KMS-11 (cell line): ENCODE measurements at regions not wholly inside any gene's neighbourhood (a gene's known extent, or its start where the extent isn't known, plus 50 kb on each side); places are given as distances from the start of the nearest gene placed in this dataset.

Experiments
- H2AFZ ChIP-seq: fragments of 200-600 bp; sonication (generic); 2 replicates; pipeline ENCODE4 v1.6.1; 2016; ENCODE audit warnings: antibody characterized with exemption, mixed run types, low read depth
- H3K27ac ChIP-seq: fragments of 200-600 bp; sonication (generic); 2 replicates; pipeline ENCODE4 v1.6.1; 2016; ENCODE audit warnings: mild to moderate bottlenecking, mixed run types
- H3K27me3 ChIP-seq: fragments of 200-600 bp; sonication (generic); 2 replicates; pipeline ENCODE4 v1.6.1; 2017; ENCODE audit warnings: mild to moderate bottlenecking, low read depth, mixed run types, moderate library complexity; ENCODE audit not compliant: insufficient read depth
- H3K36me3 ChIP-seq: fragments of 200-600 bp; sonication (generic); 2 replicates; pipeline ENCODE4 v1.6.1; 2017; ENCODE audit warnings: mild to moderate bottlenecking, mixed run types; ENCODE audit not compliant: insufficient read depth
- H3K4me1 ChIP-seq: fragments of 200-600 bp; sonication (generic); 2 replicates; pipeline ENCODE4 v1.6.1; 2016; ENCODE audit warnings: mild to moderate bottlenecking, low read depth, mixed run types; ENCODE audit not compliant: poor library complexity, severe bottlenecking
- H3K4me2 ChIP-seq: fragments of 200-600 bp; sonication (generic); 2 replicates; pipeline ENCODE4 v1.7.0; 2016; ENCODE audit warnings: mild to moderate bottlenecking, mixed run types
- H3K4me3 ChIP-seq: fragments of 200-600 bp; sonication (generic); IDR thresholded peaks from 2 replicates; pipeline ENCODE4 v1.6.1; 2017; ENCODE audit warnings: low read depth, low read length, mixed read lengths; ENCODE audit not compliant: insufficient read depth
- H3K79me2 ChIP-seq: fragments of 200-600 bp; sonication (generic); 2 replicates; pipeline ENCODE4 v1.6.1; 2016; ENCODE audit warnings: low read depth, mixed run types; ENCODE audit not compliant: insufficient read depth
- H3K9ac ChIP-seq: fragments of 200-600 bp; sonication (generic); 2 replicates; pipeline ENCODE4 v1.6.1; 2016; ENCODE audit warnings: mild to moderate bottlenecking, mixed run types
- H4K20me1 ChIP-seq: fragments of 200-600 bp; sonication (generic); 2 replicates; pipeline ENCODE4 v1.6.1; 2016; ENCODE audit warnings: mild to moderate bottlenecking, mixed run types; ENCODE audit not compliant: insufficient read depth
- CTCF ChIP-seq: fragments of 200-600 bp; sonication (generic); conservative IDR thresholded peaks from 2 replicates; pipeline ENCODE4 v1.6.1; 2017; ENCODE audit warnings: low read depth, mild to moderate bottlenecking, antibody characterized with exemption, low read length, moderate library complexity, mixed read lengths

DNA sequence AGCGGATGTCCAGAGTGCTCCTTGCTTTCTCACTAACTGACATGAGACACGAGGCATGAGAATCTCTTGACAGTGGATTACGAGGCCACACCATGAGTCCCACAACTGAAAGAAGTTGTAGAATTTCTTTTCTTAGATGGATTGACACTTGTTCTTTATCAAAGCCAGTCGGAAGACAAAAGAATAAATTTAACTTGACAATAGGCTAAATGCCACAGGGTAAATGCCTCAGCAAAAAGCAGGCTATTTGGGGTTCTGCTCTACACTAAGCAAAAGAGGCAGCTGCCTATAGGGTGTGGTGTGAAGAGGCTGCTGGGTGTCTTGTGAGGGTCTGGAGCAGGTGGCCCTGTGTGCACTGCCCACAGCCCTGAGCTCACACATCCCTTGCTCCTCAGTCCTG, 135.1 kb upstream of the SEMA6D start:
- no peak overlapping the region for H2AFZ ChIP-seq

GRCh38 chr15:47584316-47584715, 133.0 kb upstream of the SEMA6D start:
- no peak overlapping the region for H3K4me2 ChIP-seq
- no peak overlapping the region for H2AFZ ChIP-seq
- H3K4me3 ChIP-seq: no peak overlapping the region
- no peaks in the 10 kb centered on the region for H3K4me1 ChIP-seq
- no peak overlapping the region for H3K9ac ChIP-seq
- no peaks in the 10 kb centered on the region for H3K27me3 ChIP-seq
- no peaks in the 10 kb centered on the region for H4K20me1 ChIP-seq
- H3K27ac ChIP-seq: no peak overlapping the region
- no peaks in the 10 kb centered on the region for H3K36me3 ChIP-seq
- no peak for TF ChIP-seq CTCF
- no peaks in the 10 kb centered on the region for H3K79me2 ChIP-seq

More for the DNA sequence above, 135.1 kb upstream of the SEMA6D start:
- no peak for TF ChIP-seq CTCF
- Histone ChIP-seq H3K27me3 (no peaks in the 10 kb centered on the region), H4K20me1 (no peaks in the 10 kb centered on the region), H3K36me3 (no peaks in the 10 kb centered on the region), H3K4me2 (no peak overlapping the region), H3K27ac (no peak overlapping the region), H3K4me1 (peaks cover 4% of the 10 kb centered on the region), H3K79me2 (no peaks in the 10 kb centered on the region), H3K9ac (no peak overlapping the region), H3K4me3 (no peak overlapping the region)

GRCh38 chr15:47586653-47587224, 130.6 kb upstream of the SEMA6D start:
- Histone ChIP-seq H3K4me3 (no peak overlapping the region), H3K36me3 (no peaks in the 10 kb centered on the region), H3K9ac (no peak overlapping the region), H2AFZ (no peak overlapping the region), H3K79me2 (no peaks in the 10 kb centered on the region), H3K27ac (no peak overlapping the region), H3K27me3 (no peaks in the 10 kb centered on the region), H4K20me1 (no peaks in the 10 kb centered on the region), H3K4me1 (no peaks in the 10 kb centered on the region), H3K4me2 (no peak overlapping the region)
- no peak for TF ChIP-seq CTCF

DNA sequence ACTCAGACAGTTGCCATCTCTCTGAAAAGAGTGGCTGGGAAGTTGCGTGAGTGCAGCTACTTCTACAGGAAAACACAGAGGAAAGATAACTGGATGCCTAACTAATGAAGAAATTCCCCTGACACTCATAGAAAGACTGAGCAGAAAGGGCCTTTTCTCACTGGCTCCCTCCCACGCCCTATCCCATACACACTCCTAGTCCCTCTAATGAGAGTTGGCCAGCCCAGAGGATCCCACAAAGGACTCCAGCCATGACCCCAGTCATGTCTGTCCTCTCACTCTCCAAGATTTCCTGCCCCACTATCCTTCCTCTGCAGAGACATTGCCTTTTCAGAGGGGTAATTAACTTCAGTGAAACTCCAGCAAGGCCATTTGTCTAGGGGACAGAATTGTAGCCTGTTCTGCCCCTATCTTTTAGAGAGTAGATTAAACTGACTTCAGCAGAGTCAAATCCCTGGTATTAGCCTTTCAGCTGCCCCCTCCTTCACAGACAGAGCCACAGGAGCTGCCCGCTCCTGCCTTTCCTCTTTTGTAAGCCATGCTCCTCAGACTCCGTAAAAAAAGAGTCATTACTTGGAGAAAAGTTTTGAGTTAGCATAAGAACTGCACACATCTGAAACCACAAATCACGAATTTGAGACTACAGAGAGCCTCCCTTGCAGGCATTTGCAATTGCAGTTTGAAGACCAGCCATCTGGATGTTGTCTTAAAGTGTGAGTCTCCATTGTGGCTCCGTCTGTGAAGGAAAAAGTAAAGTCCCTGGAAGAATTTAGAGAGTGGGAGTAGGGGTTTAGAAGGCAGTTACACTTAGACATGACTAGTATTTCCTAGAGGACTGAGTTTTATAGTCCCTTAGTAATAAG, 129.1 kb upstream of the SEMA6D start:
- Histone ChIP-seq H2AFZ (no peak overlapping the region), H3K9ac (no peak overlapping the region)
- no peak for TF ChIP-seq CTCF

More for the DNA sequence above, 129.1 kb upstream of the SEMA6D start:
- Histone ChIP-seq H3K36me3 (no peaks in the 10 kb centered on the region), H4K20me1 (no peaks in the 10 kb centered on the region), H3K27me3 (no peaks in the 10 kb centered on the region), H3K4me1 (no peaks in the 10 kb centered on the region), H3K27ac (no peak overlapping the region), H3K79me2 (no peaks in the 10 kb centered on the region), H3K4me2 (no peak overlapping the region), H3K4me3 (no peak overlapping the region)
